Stromal cell of bone marrow (primary cell): ENCODE measurements at regions not wholly inside any gene's neighbourhood (a gene's known extent, or its start where the extent isn't known, plus 50 kb on each side); places are given as distances from the start of the nearest gene placed in this dataset.
A peak's percentile ranks its signal among the peaks of the same experiment; 100 is the strongest.

ENCODE experiments used
- DNase-seq: peaks from one replicate; pipeline ENCODE4 v3.0.0-alpha.2; 2012; ENCODE audit warnings: low read depth

DNA sequence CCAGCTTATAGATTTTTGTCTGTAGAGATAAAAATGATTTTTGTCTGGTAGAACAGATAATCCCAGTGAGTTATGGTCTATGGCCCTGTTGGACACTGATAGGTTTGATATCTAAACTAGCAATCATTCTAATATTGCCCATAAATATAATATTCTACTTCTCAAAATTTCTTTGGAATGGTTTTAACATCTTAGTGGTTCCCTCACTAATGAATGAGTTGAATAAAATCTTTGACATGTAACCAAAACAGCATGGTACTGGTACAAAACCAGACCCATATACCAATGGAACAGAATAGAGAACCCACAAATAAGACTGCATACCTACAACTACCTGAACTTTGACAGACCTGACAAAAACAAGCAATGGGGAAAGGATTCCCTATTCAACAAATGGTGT, 219.7 kb downstream of the SEC61B start:
- DNase-seq = no peak

DNA sequence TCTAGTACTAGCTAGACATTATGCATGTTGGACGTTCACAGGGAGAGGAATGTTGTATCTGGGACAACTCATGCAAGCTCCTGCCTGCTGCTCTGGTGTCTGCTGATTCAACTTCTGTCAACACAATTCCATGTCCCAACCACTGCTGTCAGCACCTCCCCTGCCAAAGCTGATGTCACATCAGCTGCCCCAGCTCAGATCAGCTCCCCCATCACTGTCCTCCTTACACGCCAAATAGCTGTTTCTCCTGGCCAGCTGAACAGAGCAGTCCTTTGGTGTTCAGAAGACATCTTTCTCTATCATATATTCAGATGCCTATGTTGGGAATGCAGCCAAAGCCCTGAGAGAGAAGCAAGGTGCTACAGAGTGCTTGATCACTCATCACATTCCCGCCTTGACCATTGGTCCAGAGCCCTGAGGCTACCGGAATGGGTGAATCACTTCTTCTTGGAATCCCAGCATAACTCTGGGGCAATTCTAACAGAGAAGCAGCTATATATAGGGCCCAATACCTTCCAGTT, 223.3 kb downstream of the SEC61B start:
- DNase-seq = peak; percentile 92

DNA sequence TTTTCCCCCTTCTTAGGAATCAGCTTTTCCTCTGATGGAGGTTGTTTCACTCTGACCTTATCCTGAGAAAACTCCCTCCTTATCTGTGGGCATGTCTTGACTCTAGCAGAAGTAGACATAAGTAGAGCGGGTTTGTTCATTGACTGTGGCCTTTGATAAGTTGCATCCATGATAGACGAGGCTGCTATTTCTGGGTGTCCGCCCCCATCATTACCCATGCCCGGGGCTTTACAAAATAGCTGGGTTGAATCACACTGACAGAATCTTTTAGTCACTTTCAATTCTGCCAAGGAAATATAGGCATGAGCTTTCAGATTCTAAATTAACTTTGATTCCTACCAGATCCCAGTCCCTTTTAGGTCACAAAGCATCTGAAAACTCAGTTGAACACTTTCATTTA, 223.8 kb downstream of the SEC61B start:
- DNase-seq = peak; percentile 56

DNA sequence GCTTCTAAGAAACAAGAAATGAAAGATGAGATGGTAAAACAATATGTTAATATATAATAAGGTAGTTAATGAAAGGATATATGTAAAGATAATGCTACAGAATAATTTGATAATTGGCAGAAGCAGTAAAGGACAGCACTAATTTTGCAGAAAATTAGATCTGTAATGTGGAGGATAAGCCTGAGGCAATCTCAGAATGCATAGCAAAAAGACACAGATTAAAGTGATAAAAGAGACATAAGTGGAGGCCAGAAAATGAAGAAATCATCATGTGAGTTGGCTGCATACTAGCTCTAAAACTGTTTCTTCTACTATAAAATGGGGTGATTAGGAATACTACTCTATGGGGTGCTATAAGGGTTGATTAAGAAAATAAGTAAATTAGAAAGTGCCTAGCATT, 225.9 kb downstream of the SEC61B start:
- DNase-seq = no peak

DNA sequence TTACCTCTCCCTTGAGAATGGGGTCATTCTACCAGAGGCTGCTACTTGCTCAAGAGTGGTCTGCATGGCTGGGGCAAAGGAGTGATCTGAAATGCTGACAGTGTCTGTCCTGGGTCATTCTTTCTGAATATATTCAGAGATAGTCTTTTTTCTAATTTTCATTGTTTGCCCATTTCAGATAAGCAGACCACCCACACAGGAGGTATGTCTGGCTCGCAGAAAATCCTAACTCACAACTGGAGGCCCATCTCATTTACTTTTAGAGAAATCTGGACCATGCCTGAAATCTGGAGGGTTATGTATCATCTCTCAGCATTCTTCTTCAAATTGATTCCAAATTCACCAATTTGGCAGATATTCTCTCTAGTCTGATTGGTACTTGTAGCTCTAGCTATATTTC, 227.6 kb downstream of the SEC61B start:
- DNase-seq = no peak

DNA sequence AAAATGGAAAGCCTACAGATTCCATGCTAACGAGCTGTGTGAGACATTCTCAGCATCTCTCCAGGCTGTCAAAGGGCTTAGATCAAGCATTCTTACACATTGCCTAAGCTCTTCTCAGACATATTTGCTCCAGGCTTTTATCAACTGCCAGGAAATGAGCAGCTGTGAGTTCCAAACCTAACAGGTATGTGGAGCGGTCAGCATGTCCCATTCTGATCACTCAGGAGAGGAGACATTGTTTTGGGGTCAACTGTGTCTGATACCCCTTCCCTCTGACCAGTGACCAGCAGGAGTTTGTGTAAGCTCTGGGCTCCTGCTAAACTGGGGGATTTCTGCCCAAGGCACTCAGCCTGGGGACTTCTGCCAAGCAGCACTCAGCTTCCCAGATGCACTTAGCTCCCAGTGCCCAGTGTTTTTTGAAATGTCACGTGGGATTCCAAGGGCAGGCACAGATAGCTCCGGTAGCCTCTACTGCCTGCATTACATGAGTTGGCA, 229.1 kb downstream of the SEC61B start:
- no peak for DNase-seq

DNA sequence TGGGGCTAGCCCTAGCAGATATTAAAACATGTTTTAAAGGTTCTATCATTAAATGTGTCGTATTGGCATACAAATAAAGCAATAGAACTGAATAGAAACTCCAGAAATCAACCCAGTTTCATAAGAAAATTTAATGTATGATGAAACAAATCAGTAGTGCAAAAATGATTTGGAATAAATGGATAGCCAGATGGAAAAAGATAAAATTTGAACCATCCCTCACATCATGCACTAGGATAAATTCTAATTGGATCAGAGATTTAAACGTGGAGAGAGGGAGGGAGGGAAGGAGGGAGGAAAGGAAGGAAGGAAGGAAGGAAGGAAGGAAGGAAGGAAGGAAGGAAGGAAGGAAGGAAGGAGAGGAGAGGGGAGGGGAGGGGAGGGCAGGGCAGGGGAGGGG, 235.3 kb downstream of the SEC61B start:
- no peak for DNase-seq

DNA sequence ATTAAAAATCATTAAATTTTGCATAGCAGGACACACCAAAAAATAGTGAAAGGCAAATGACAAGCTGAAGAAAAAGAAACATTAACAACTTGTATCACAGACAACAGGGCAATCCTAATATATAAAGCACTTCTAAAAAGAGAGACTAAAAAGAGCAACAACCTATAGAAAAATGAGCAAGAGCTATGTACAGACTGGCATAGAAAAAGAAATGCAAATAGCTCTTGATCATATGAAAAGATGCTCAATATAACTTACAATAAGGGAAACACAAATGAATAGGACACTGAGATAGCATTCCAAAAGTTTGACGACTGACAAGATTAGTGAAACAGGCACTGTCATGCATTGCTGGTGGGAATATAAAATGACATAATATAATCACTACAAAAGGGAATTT, 235.9 kb downstream of the SEC61B start:
- no peak for DNase-seq

DNA sequence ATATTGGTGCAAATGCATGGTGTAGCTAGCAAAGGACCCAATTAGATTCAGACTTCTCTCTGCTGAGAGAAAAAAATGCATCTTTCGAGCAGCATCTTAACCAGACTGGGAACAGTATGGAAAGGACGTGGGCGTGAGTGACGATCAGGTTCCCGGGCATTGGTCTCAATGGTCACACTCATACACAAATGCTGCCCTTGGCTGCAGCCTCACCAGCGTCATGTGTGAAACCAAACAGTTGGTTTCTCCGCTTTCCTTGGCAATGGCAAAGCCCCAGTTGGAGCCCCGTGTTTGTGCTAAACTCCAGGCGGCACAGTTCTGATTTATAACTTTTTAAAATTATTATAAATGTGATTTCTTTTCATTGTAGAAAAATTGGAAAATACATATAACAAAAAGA, 237.8 kb downstream of the SEC61B start:
- DNase-seq = peak; percentile 40

DNA sequence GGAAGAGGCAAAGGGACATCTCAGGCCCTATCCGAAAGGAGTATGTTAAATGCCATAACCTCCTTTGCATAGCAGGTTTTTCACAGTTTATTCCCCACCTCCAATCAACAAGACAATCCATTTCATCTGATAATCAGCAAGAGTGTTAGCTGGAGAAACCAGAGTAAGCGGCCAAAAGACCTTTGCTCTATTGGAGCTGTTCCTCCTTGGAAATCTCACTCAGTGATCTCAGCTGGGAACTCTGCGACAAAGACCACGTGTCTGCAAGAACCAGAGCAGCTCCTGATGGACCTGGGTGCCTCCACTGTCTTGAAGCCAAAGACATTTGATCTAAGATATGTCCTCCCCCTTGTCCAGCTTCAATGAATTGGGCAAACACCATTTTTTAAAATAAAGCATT, 241.0 kb downstream of the SEC61B start:
- no peak for DNase-seq

DNA sequence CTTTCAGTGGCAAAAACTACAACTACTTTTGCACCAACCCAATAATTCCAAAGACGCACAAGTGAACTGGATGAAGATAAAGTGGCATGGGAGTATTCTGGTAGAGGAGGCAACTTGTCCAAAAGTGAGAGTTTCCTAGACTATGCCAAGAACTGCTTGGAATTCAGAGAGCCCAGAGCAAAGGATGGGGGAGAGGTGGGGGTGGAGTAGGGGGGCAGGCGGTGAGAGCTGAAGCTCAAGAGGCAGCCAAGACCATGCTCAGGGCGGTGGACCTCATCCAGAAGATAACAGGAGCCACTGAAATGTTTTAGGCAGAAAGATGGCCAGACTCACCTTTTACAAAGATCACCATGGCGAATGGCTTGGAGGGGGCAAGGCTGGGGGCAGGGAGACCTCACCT, 242.5 kb downstream of the SEC61B start:
- DNase-seq = no peak

DNA sequence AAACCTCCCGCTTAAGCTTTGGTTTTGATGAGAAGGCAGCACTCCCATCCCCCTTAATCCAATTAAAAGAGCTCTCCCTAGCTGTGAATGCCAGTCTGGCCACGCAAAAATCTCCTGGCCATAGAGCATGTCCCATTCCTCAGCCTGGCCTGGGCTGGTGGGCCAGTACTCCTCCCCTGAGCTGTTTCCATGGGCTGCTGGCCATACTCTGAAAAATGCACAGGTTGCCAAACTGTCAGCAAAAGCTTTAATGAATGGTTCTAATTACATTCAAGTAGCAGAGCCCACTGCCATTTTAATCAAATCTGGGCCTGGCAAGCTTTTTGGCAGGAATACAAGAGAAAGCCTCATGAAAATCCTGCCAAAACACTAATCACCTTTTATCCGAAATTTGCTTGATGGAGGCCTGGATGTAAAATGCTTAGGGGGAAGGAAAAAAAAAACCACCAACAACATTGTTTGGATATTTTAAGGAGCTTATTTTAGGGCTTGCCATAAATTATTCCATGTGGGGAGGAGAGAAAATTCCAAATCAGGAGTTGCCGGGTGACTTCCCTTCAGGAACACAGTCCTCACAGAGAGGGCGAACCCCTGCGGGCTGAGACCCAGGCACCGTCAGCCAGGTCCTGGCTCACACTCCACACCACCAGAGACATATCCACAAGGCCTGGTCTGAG, 243.3 kb downstream of the SEC61B start:
- no peak for DNase-seq

DNA sequence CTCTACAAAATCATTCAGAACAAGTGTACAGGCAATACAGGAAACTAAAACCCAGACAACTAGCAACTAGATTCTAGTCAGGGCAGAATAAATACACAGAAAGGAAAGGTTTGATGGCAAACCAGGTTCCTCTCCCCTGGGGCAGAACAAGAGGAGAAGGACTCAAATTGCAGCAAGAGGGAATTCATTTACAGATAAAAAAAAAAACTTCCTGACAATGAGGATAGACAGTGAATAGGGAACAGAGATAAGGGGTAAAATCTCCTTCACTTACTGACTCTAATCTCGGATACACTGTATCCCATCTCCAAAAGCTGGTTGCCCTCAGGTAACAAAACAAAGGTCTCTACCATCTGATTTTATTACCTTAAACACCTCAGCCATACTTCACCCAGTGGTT, 244.0 kb downstream of the SEC61B start:
- DNase-seq = no peak

DNA sequence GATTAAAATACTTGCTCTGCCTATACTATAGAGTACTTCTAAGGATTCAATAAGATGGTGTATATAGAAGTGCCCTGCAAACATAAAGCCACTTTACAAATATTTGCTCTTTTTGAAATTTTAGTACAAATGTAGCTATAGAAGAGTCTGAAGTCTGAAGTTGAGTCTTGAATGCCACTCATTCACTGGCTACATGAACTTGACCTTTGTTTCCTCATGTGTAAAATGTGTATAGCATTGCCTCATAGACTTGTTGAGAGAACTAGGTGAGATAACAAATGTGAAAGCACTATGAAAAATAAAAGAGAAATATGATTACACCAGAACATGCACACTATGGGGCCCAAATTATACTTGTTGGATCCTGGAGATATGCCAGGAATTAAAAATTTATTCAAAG, 244.7 kb downstream of the SEC61B start:
- DNase-seq = no peak

DNA sequence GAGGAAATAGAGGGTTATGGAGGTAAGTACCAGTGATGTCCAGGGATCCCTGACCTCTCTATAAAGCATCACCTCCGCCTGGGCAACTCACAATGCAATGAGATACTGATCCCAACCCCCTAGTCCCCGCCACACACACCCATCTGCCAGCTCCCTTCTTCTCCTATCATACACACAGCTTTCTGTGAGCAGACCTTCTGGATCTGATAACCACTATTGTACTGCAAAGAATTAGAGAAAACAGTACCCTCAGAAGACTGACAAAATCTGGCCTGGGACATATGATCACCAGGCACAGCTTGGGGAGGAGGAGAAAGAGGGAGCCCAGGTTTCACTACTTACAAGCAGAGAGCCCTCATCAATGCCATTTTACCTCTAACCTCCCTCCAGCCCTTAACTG, 249.0 kb downstream of the SEC61B start:
- no peak for DNase-seq

DNA sequence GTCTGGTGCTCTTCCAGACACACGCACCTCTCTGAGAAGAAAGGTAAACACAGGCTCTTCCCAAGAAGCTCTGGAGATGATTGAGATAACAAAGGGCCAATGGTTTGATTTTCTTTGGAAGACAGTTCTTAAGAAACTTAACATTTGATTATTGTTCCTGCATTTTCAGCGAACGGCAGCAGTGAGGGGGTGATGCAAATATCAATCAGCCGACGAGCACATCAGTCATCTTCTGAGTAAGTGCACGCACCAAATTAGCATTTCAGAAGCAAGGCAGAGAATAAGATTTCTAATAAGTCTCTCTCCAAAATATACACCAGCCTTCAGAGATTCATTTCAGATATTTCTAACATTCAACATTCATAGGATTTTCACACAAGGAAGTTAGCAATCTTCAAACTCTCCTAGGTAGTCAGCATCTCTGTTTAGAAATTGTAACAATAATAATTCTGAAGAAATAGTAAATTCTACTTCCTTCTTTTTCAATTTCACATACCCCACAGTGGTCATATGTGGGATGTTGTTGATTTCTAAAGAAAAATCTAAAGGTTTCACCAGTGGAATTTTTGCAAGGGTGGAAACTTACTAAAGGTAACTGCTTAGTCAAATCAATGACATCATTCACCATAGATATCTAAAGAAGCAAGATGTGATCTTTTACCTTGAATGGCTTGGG, 250.3 kb downstream of the SEC61B start:
- no peak for DNase-seq

DNA sequence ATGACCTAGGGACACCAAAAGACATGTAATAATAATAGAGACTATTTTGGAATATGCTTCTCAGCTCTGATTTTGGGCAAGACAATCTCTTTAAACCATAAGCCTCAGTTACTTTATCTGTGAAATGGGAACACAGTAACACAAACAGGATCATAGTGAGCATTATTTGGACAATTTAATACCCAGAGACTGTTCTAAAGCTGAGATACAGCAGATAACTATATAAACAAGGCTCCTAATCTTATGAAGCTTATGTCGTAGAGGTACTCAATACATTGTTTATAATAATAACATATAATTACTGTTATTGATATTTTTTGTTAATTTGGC, 250.8 kb downstream of the SEC61B start:
- no peak for DNase-seq

DNA sequence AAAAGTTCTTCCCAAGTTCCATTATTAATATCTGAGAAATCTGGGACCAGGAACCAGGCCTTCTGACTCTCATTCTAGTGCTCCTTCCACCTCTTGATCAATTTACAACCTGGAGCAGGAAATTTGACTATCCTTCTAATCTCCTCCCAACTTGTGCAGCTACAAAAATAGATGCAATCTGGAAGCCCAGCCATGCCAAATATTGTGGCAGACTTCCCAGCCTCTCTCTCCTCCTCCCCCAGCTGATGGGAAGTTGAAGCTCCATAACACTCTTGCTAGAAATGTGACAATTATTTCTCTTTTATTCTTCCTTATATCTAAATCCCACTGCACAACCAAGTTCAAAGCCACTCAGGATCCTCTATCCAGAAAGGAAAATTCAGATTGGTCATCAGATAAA, 252.1 kb downstream of the SEC61B start:
- peak; percentile 38 for DNase-seq

DNA sequence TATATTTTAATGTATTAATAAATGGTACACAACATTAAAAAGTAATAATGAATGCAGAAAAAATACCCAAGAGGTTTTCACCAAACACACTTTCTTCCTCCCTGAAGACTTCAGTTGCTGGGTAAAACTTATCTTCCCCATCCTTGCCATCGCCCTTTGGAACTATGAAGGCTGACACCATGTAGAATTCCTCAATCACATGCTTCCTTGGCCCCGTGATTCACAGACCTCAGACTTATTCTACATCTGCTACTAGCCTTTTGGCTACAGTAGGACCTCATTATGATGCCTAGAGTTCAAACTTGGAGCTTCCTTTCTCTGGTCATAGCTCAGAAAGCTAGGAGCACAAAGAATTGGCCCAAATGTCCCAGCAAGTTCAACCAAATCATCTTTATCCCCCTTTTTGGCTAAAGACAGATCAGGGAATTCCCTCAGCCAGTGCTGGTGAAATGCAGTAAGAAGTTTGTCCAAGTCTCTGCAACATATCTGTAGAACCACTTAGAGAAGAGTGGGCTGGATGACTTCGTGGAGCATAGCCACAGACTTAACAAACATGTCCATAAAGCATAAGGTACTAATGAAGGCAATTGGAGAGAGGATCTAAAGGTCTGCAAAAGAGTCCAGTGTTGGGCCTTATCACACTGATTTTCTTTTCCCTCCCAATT, 253.5 kb downstream of the SEC61B start:
- no peak for DNase-seq

DNA sequence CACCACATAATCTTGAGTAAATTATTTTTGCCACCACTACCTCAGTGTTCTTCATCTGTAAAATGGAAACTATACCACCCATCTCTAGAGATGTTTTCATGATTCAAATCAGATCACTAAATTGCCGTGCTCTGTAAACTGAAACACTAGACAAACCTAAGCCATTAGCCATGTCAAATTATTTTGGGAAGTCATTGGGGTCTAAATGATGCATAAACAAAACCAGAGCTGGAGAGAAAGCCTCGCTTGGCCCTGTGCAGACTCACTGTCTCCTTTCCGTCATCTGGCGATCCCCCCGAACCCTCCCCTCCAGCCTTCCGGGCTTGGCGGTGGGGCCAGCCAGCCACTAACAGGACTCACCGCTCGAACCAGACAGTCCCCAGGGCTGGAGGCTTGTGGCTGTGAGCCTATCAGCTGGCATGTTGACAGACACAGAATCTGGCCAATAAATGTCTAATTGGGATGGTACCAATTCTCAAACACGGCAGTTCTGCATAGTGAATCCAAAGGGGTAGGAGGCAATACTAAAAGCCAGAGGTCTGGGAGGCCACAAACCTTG, 256.5 kb downstream of the SEC61B start:
- DNase-seq = no peak

DNA sequence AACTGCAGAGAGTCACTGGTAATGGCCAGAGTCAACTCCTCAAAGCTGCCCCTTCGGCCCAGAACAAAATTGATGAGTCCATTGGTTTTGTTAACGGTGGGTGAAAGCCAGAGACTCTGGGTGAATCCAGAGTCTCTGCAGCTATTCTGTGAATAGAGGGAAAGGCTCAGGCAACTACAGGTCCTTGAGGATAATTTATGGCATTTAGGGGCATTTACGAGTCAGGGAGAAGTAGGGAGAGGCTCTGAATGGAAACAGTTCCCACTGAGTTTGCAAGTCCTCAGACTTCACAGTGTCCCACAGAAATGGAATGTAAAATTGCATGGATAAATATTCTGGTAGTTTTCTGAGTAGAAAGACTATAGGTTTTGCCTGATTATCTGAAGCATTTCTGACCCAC, 257.8 kb downstream of the SEC61B start:
- no peak for DNase-seq

DNA sequence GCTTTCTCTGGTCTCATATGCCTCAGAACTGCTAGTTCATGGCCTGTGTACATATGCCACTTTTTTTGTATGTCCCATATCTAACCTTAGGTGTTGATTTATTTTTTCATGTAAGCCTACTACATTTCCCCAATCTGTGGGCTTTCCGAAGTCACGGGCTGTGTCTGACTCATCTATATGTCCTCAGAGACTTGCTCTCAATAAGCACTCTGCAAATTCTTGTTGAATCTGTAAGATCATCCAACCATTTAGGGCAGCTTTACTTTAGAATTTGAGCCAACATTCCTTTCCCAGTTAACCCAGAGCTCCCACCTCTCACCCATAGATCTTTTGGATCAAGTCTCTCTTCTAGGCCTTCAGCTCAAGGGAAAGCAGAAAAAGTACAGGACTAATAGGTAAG, 263.4 kb downstream of the SEC61B start:
- DNase-seq = peak; percentile 76

DNA sequence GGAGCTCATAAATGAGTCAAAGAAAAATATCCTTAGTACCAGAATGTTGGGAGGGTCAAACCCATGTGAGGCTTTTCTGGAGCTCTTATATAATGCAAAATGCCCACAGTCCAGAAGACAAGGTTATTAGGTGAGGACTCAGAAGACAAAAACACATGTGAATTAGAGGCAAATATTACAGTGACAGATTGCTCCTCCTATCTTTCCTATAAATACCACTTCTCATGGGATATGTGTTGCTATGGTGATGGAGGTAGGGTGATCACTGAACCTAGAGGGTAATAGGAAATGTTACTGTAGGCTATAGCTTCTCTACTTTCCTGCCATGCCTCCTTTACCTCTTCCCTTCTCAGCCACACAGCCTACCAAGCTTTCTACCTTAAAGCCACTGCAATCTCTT, 264.6 kb downstream of the SEC61B start:
- DNase-seq = no peak
